Thymus (tissue), 11 donors: ENCODE measurements at regions not wholly inside any gene's neighbourhood (a gene's known extent, or its start where the extent isn't known, plus 50 kb on each side); places are given as distances from the start of the nearest gene placed in this dataset.

Experiments used
- DNase-seq, 9 donors: peaks; one replicate each; pipeline ENCODE4 v3.0.0-alpha.2; 2013; ENCODE audit warnings: low spot score in 9 of 9, low read depth in 6 of 9, missing footprints in 1 of 9
- H3K27ac ChIP-seq, 2 donors: one replicate each; pipeline ENCODE4 v1.5.1; 2013; ENCODE audit warnings: control low read depth in 1 of 2, low read depth in 1 of 2, low read length in 1 of 2, mild to moderate bottlenecking in 1 of 2, moderate library complexity in 1 of 2
- H3K27me3 ChIP-seq, 2 donors: one replicate each; pipeline ENCODE4 v1.5.1; 2013; ENCODE audit warnings: low read length in 1 of 2; ENCODE audit not compliant: control insufficient read depth in 2 of 2, insufficient read depth in 1 of 2
- H3K36me3 ChIP-seq, 2 donors: one replicate each; pipeline ENCODE4 v1.5.1; 2013; ENCODE audit warnings: low read length in 1 of 2, mild to moderate bottlenecking in 1 of 2, moderate library complexity in 1 of 2; ENCODE audit not compliant: control insufficient read depth in 2 of 2, insufficient read depth in 2 of 2
- H3K4me1 ChIP-seq, 2 donors: one replicate each; pipeline ENCODE4 v1.5.1; 2013; ENCODE audit warnings: low read length in 2 of 2; ENCODE audit not compliant: control insufficient read depth in 2 of 2, insufficient read depth in 2 of 2
- H3K4me3 ChIP-seq, 2 donors: one replicate each; pipeline ENCODE4 v1.5.1; 2013; ENCODE audit warnings: low read length in 2 of 2, control low read depth in 1 of 2, mild to moderate bottlenecking in 1 of 2
- H3K9me3 ChIP-seq, 2 donors: one replicate each; pipeline ENCODE4 v1.5.1; 2013; ENCODE audit warnings: low read length in 1 of 2, mild to moderate bottlenecking in 1 of 2; ENCODE audit not compliant: control insufficient read depth in 2 of 2, insufficient read depth in 1 of 2
- WGBS: extraction: QIAGEN DNeasy Blood & Tissue Kit; methylation state at CpG from one replicate; pipeline ENCODE4 v1.1.7; 2013; 5-methylcytosine and 5-hydroxymethylcytosine counted together
- donor health status: healthy.

DNA sequence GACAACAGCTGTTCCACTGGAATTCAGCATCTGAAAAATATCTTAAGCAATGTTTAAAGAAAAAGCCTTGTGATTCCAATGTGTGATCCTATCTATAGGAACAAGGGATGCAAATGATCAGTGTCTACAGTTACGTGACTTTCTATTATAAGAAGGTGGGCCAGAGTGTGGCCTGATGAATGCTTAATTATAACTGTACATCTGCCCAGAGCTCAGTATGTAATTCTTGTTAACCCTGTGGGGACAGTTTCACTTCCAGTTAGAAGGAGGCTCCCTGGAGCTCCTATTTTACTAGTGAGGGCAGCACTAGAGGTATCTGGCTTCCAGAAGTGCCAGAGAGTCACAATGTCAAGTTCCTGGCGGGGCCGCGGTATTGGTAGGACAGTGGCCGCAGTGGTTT, 288.5 kb downstream of the USP46 start:
- Histone ChIP-seq H3K4me1 (no peaks in the 10 kb centered on the region), H3K4me3 (no peak overlapping the region), H3K9me3 (no peaks in the 10 kb centered on the region), H3K36me3 (no peaks in the 10 kb centered on the region), H3K27ac (no peak overlapping the region), H3K27me3 (no peaks in the 10 kb centered on the region)
- 96% methylated on average over 5 of the region's 5 CpGs for WGBS
- no peak for DNase-seq

DNA sequence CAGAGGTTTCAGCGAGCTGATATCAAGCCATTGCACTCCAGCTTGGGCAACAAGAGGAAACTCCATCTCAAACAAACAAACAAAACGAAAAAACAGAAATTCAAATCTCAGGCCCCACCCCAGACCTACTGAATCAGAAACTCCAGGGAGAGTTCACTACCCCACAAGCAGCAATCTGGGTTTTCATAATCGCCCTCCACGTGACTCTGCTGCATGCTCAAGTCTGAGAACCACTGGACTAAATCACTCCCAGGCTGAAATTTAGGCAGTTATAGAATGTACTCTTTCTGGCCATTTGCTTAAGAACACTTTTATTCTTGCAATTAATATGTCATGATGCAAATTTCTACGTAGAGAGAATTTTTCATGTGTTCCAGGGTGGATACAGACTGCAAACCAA, 287.3 kb downstream of the USP46 start:
- Histone ChIP-seq H3K27ac (no peak overlapping the region), H3K4me1 (no peaks in the 10 kb centered on the region), H3K9me3 (no peaks in the 10 kb centered on the region), H3K36me3 (no peaks in the 10 kb centered on the region), H3K4me3 (no peak overlapping the region), H3K27me3 (no peaks in the 10 kb centered on the region)
- DNase-seq: no peak
- 92% methylated on average over 5 of the region's 5 CpGs for WGBS

DNA sequence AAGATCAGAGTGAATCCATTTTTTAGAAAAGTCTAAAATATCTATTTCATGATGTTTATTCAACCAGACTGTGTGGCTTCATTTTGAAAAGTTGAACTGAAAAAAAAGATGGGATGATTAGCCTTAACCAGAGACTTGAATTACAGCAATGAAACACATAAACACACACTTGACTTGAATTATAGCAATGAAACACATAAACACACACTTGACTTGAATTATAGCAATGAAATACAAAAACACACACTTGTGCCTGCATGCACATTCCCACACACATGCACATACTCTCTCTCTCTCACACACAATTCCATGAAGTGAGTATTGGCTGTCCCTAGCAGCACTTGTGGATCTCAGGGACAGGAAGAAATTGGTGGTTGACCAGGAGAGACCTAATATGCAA, 286.8 kb downstream of the USP46 start:
- no peak overlapping the region for H3K27ac ChIP-seq
- DNase-seq: no peak
- no peaks in the 10 kb centered on the region for H3K27me3 ChIP-seq
- H3K9me3 ChIP-seq: no peaks in the 10 kb centered on the region
- no peaks in the 10 kb centered on the region for H3K36me3 ChIP-seq
- H3K4me1 ChIP-seq: no peaks in the 10 kb centered on the region
- no peak overlapping the region for H3K4me3 ChIP-seq

DNA sequence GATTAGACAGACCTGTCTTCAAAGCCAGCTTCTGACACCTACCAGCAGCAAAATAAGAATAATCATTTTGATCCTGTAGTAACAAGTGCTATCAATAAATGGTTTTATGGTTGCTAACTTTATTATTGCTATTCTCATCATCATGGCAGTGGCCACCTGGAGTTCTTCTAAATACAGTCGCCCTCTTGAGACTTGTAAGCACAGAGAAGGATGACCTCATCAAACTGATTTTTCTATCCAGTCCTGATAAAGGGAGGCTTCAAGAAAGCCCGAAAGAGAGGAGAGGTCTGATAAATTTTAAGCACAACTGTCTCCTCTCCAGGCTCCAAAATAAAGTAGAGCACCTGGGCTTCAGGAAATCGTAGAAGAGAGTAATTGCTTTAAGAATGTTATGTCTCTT, 286.4 kb downstream of the USP46 start:
- Histone ChIP-seq H3K27ac (no peak overlapping the region), H3K4me1 (no peaks in the 10 kb centered on the region), H3K4me3 (no peak overlapping the region), H3K9me3 (no peaks in the 10 kb centered on the region), H3K27me3 (no peaks in the 10 kb centered on the region), H3K36me3 (no peaks in the 10 kb centered on the region)
- WGBS: 86% methylated on average over 3 of the region's 3 CpGs
- no peak for DNase-seq

DNA sequence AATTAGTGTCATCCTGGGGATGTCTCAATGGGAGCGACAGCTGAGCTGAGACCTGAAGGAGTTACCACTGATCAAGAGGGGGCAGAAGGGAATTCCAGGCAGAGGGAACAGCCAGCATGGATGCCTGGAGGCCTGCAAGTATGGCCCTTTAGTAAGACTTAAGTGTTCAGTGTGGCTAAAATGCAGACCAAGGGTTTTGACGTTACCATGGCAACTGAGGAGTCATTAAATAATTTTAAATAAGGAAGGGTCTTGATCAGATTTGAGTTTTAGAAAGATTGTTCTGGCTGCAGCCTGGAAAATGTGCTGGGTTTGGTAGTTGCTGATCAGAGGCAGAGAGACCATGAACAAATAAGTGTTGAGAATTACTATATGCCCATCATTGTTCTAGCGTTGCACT, 285.5 kb downstream of the USP46 start:
- Histone ChIP-seq H3K27me3 (no peaks in the 10 kb centered on the region), H3K4me3 (no peak overlapping the region), H3K9me3 (no peaks in the 10 kb centered on the region), H3K36me3 (no peaks in the 10 kb centered on the region), H3K4me1 (no peaks in the 10 kb centered on the region), H3K27ac (no peak overlapping the region)
- DNase-seq: no peak
- WGBS: 66% methylated on average over 3 of the region's 3 CpGs

DNA sequence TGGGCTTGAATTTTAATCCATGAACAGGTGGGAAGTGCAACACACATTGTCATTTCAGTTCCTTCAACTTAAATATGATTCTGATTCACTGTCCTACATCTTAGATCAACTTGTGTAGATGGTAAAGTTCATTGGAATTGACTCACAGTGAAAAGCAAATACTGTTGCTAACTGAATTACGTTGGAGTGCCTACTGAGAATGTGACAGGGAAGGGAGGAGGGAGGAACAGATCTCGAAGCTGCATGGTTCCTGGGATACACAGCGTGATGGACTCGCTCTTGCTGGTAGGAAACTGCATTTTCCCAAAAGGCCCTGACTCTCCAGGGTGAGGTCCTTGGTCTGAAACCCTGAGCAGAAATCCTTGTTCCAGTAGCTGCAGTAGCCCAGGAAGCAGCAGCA, 284.2 kb downstream of the USP46 start:
- 65% methylated on average over 4 of the region's 4 CpGs for WGBS
- H3K27me3 ChIP-seq: no peaks in the 10 kb centered on the region
- no peak overlapping the region for H3K27ac ChIP-seq
- H3K4me3 ChIP-seq: no peak overlapping the region
- H3K36me3 ChIP-seq: no peaks in the 10 kb centered on the region
- no peaks in the 10 kb centered on the region for H3K9me3 ChIP-seq
- no peak for DNase-seq
- no peaks in the 10 kb centered on the region for H3K4me1 ChIP-seq

DNA sequence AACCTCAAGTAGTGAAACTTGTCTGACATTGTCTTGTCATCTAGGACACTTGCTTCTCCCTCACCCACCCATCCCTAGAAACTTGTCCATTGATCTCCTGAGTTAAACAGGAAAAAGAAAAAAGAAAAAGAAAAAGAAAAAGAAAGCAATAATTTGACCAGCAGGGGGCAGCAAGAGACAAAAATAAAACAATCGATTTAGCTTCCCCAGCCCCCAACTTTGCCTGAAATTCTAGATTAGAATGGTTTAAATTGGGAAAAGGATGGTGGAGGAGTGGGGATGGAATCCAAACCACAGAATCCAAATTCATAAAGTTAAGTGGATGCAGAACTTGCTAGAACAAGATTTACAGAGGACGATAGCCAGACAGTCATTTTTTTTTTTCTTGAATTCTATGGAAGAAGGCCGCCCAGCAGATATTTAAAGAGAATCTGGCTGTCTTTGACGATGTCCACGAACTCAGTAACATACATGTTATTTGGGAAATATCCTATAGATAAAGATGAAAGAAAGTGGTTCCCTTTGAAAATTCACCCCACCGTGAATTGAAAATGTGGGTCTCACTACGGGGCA, 282.9 kb downstream of the USP46 start:
- Histone ChIP-seq H3K27ac (no peak overlapping the region), H3K4me3 (no peak overlapping the region), H3K36me3 (no peaks in the 10 kb centered on the region), H3K27me3 (no peaks in the 10 kb centered on the region), H3K4me1 (no peaks in the 10 kb centered on the region), H3K9me3 (no peaks in the 10 kb centered on the region)
- WGBS: 60% methylated on average over 7 of the region's 7 CpGs
- DNase-seq: peak in 8 of 9 donors; percentile 14 to 52 (median 28)

DNA sequence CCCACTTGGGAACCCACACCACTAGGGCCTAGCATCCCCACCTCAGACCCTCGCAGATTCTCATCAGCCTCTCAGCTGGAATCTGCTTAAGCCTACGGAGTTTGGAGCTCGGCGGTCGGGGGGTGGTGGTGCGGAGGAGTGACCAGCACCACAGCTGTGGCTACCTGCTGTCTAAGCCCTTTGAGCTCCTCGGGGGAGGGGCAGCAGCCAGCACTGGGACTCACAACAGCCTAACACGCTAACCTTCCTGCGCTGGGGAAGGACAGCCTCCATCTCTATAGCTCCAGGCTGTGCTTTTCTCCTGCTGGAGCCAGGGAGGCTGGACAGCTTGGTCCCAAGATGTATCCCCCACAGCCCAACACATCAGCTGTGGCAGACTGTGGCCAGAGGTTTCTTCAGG, 281.5 kb downstream of the USP46 start:
- DNase-seq: no peak

DNA sequence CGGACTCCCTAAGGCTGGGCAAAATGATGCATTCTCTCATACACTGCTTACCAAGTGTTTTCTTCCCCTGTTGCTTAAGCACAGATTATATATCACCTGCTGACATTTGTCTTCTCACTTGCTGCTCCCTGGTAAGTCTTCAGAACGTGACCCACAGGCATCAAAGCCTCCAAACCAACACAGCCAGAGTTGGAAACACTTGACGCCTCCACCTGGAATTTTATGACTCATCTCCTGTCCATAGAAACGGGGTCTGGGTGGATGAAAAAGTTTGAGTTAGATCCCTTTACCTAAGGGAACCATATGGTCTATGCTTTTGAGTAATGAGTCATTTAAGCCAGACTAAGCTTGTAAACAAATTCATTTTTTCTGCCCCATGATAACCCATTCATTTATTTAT, 251.6 kb downstream of the USP46 start:
- H3K27ac ChIP-seq: no peak overlapping the region
- no peaks in the 10 kb centered on the region for H3K4me1 ChIP-seq
- no peak for DNase-seq
- H3K36me3 ChIP-seq: no peaks in the 10 kb centered on the region
- 78% methylated on average over 4 of the region's 4 CpGs for WGBS
- H3K27me3 ChIP-seq: no peaks in the 10 kb centered on the region
- H3K4me3 ChIP-seq: no peak overlapping the region
- H3K9me3 ChIP-seq: peaks cover 2 to 4% of the 10 kb centered on the region in 2 donors

More for the DNA sequence above, 281.5 kb downstream of the USP46 start:
- Histone ChIP-seq H3K9me3 (no peaks in the 10 kb centered on the region), H3K4me1 (no peaks in the 10 kb centered on the region), H3K27ac (no peak overlapping the region), H3K27me3 (no peaks in the 10 kb centered on the region), H3K36me3 (no peaks in the 10 kb centered on the region), H3K4me3 (no peak overlapping the region)
- WGBS: 96% methylated on average over 9 of the region's 9 CpGs

DNA sequence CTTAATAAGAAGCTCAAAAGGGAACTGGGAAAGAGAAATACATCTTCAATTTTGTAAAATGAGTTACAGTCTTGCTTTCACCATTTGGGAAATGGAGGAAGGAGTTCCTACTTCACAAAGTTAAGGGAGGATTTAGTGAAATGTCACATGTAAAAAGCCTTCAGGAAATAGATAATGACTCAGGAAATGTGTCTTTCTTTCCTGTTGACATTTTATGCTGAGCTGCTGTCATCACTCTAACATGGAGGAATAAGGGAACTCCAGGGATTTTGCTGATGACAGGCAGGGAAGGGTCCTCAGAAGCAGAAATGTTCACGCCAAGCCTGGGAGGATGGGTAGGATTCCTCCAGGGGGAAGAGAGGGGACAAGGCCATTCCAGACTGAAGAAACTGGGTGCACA, 251.1 kb downstream of the USP46 start:
- DNase-seq: no peak
- no peak overlapping the region for H3K27ac ChIP-seq
- H3K27me3 ChIP-seq: no peaks in the 10 kb centered on the region
- 95% methylated on average over 1 of the region's 1 CpG for WGBS
- no peaks in the 10 kb centered on the region for H3K4me1 ChIP-seq
- H3K36me3 ChIP-seq: no peaks in the 10 kb centered on the region
- no peak overlapping the region for H3K4me3 ChIP-seq
- peaks cover 2 to 4% of the 10 kb centered on the region in 2 donors for H3K9me3 ChIP-seq
